ENCODE measurements at regions not wholly inside any gene's neighbourhood (a gene's known extent, or its start where the extent isn't known, plus 50 kb on each side); places are given as distances from the start of the nearest gene placed in this dataset.

DNA sequence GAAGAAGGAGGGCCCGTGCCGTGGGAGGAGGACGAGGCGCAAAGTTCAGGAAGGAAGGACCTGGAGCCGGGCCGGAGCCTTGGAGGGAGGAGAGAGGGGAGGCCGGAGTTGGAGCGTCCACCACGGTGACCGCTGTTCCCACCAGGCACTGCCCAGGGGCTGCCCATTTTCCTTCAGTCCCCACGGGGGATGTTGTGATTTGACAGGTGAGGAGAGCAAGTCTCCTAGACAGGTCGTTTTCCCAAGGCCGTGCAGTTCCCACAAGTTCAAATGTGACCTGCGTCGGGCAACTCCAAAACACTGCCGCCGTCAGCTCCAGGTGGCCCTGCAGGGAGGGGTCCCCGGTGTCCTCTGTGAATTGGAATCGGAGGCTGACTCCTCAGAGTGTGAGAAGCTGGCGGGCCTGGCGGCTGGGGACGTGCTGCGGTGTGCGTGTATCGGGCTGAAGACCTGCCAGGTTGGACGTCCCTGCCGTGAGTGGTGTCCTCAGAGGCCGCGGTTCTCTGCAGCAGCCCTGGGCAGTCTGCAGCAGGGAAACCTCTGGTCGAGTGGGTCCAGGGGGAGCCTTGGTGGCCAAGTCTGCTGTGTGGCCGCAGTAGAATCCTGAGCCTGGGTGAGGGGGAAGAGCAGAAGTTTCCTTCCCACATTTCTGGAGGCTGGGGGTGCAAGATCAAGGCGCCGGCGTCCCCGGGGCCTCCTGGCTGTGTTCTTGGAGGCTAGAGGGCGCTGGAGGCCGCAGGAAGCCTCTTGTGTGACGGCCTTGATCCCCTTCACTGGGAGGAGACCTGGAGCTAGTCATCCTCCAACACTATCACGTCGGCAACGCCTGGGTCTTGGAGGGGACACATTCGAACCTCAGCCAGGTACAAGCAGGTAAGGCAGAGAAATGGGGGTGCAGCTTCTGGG, 115.1 kb upstream of the FRMD1 start:
- TF ChIP-seq, protein P1, sequence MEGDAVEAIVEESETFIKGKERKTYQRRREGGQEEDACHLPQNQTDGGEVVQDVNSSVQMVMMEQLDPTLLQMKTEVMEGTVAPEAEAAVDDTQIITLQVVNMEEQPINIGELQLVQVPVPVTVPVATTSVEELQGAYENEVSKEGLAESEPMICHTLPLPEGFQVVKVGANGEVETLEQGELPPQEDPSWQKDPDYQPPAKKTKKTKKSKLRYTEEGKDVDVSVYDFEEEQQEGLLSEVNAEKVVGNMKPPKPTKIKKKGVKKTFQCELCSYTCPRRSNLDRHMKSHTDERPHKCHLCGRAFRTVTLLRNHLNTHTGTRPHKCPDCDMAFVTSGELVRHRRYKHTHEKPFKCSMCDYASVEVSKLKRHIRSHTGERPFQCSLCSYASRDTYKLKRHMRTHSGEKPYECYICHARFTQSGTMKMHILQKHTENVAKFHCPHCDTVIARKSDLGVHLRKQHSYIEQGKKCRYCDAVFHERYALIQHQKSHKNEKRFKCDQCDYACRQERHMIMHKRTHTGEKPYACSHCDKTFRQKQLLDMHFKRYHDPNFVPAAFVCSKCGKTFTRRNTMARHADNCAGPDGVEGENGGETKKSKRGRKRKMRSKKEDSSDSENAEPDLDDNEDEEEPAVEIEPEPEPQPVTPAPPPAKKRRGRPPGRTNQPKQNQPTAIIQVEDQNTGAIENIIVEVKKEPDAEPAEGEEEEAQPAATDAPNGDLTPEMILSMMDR (IDR thresholded peaks at IDR 0.05; ENCODE audit: insufficient read depth, low read depth, low read length, missing control alignments) = no peak
- H3K4me3 ChIP-seq (ENCODE audit: low read length) = no peak overlapping the region
- no peak for DNase-seq (ENCODE audit: low read depth)

DNA sequence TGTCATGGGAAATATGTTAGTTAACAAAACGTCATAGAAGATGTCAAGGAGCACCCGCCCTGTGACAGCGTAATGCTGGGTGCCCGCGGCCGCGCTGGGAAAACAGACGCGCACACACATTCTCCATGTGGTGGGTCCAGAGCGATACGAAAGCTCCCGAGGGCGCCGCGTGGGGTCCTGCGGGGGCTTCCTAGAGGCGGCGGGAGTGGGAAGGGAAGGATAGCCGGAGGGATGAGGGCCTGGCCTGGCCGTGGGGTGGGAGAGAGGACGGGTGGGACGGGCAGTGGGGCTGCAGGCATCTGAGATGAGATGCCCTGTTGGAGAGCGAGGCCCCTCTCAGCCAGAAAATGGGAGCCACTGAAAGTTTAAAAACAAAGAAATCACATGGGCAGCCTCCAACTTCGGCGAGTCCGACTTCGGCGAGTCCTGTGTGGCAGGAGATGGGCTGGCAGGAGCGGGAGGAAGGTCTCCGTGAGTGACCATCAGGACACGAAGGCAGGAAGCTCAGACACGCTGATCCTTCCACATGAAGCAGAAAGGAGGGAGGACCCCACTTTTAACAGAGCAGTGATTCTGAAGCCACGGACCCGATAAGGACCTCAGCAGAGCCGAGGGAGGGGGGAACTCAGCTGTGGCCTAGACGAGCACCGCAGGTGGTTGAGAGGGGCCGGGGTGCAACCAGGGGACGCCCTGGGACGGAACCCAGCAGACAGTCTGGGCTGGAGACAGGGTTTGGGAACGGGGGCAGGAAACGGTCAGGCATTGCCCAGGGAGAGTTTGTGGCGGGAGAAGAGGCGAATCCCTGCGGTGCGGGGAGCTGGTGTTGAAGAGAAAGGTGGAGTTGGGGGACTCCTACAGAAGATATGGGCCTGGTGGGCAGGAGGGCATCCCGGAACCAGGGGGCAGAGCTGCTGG, 114.1 kb upstream of the FRMD1 start:
- no peak overlapping the region for H3K4me3 ChIP-seq (ENCODE audit: low read length)
- no peak for DNase-seq (ENCODE audit: low read depth)
- TF ChIP-seq, protein P1 (IDR thresholded peaks at IDR 0.05; ENCODE audit: insufficient read depth, low read depth, low read length, missing control alignments) = no peak

DNA sequence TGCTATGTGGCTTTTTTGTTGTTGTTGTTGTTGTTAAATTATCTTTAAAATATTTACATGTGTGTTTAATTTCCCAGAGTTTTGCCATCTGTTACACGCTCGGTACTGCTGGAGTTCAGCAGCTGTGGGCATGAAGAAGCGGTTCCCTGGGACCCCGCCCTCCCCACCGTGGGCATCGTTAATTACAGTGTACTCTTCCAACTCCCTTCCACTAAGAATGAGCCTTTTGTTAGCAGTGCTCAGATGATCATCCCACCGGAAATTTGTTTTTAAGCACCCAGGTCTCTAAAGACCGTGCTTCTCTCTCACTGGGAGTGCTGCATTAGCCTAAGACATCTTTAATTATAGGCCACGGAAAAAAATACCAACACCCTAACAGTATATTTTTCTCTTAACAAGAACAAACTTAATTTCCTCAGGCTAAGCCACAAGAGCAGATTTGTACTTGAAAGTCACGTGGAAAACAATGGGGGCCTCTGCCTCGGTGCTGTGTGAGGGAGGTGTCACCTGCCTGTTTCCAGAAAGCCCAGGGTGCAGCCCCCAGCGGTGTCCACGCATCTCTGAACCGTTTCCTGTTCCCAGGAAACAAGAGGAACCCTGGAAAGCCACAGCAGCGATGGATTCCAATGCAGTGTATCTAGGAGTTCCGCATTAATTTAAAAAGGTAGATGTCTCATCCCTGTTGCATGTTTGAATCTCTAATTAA, 113.3 kb upstream of the FRMD1 start:
- TF ChIP-seq, protein P1 (IDR thresholded peaks at IDR 0.05; ENCODE audit: insufficient read depth, low read depth, low read length, missing control alignments) = no peak
- DNase-seq (ENCODE audit: low read depth) = no peak
- H3K4me3 ChIP-seq (ENCODE audit: low read length) = no peak overlapping the region

DNA sequence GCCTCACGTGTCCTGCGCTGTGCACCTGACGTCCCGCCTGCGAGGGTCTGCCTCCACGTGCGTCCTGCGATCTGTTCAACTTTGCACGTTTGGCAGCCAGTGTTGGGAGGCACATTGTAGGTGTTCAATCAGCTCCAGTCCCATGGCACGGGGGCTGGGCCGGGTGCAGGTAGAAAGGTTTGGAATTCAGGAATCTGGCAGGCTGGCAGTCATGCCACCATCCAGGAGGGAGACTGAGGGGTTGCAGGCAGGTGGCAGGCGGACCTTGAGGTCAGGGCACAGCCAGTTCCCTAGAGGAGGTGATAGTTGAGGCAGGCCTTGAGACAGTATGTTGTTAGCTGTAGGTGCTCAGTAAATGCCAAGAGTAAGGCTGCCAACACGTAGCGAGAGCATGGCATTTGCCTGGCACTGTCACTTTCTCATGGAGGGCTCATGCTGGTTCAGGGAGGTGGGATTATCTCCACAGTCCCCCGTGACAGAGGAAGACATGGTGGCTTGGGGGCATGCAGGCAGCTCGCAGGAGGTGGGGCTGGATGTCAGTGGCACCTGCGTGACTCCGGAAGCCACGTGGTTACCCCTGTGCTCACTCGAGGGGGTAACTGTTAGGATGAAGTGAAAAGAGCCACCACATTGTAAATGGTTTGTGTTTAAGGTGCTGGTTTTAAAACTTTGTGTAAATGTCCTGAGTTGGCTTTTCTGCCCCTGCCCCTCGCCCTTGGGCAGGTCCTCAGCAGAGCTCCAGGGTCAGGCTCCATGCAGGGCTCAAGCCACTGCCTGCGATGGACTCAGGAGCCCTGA, 111.8 kb upstream of the FRMD1 start:
- TF ChIP-seq, protein P1 (IDR thresholded peaks at IDR 0.05; ENCODE audit: insufficient read depth, low read depth, low read length, missing control alignments) = no peak
- DNase-seq (ENCODE audit: low read depth) = no peak
- no peak overlapping the region for H3K4me3 ChIP-seq (ENCODE audit: low read length)

DNA sequence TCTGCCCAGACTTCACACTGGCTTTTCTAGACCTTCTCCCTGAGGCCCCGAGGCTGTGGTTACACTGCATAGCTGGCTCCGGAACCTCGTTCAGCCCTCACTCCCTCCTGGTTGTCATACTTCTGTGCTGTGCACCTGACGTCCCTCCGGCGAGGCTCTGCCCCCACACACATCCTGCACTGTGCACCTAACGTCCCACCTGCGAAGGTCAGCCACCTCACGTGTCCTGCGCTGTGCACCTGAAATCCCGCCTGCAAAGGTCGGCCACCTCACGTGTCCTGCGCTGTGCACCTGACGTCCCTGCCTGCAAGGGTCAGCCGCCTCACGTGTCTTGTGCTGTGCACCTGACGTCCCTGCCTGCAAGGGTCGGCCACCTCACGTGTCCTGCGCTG, 111.0 kb upstream of the FRMD1 start:
- TF ChIP-seq, protein P1 (IDR thresholded peaks at IDR 0.05; ENCODE audit: insufficient read depth, low read depth, low read length, missing control alignments) = no peak
- DNase-seq (ENCODE audit: low read depth) = no peak

More for the DNA sequence above, 111.0 kb upstream of the FRMD1 start:
- no peak overlapping the region for H3K4me3 ChIP-seq (ENCODE audit: low read length)

Measured in epithelial cell of esophagus (primary cell).